DMS53 treated with DMSO at 0.1 percent for 48 hours (cell line): ENCODE measurements at regions not wholly inside any gene's neighbourhood (a gene's known extent, or its start where the extent isn't known, plus 50 kb on each side); places are given as distances from the start of the nearest gene placed in this dataset.
A peak's percentile ranks its signal among the peaks of the same experiment; 100 is the strongest.
"Not testable (repeated sequence)": the region's sequence is repeated elsewhere in the genome, so short reads cannot be mapped to it uniquely, and the experiment has no call there.

Source experiments
- DNase-seq: peaks from one replicate; lab custom pipeline; 2025; ENCODE audit not compliant: unreplicated experiment; lab: John Stamatoyannopoulos, UW

GRCh38 chr10:27390681-27391080 is 113.4 kb upstream of the RAB18 start:
- no peak for DNase-seq

GRCh38 chr10:27388761-27389399 is 115.2 kb upstream of the RAB18 start:
- no peak for DNase-seq

GRCh38 chr10:27383595-27384542 is 120.2 kb upstream of the RAB18 start:
- DNase-seq, result peak; percentile 99

- DNase-seq, result no peak
Measured at GRCh38 chr10:27382176-27382575, 121.9 kb upstream of the RAB18 start.

- no peak for DNase-seq
Measured at GRCh38 chr10:27380929-27381358, 123.2 kb upstream of the RAB18 start.

- not testable (repeated sequence) for DNase-seq
Measured at GRCh38 chr10:27379041-27379440, 125.1 kb upstream of the RAB18 start.

- no peak for DNase-seq
Measured at GRCh38 chr10:27373566-27374160, 130.4 kb upstream of the RAB18 start.

- no peak for DNase-seq
Measured at GRCh38 chr10:27372095-27372494, 131.5 kb upstream of the ACBD5 start.

GRCh38 chr10:27371375-27371774 is 130.8 kb upstream of the ACBD5 start:
- not testable (repeated sequence) for DNase-seq

- DNase-seq, result peak; percentile 60
Measured at GRCh38 chr10:27369880-27370279, 129.3 kb upstream of the ACBD5 start.

- DNase-seq, result no peak
Measured at GRCh38 chr10:27368706-27369105, 128.1 kb upstream of the ACBD5 start.

GRCh38 chr10:27366769-27367168 is 126.2 kb upstream of the ACBD5 start:
- no peak for DNase-seq

GRCh38 chr10:27364028-27364427 is 123.4 kb upstream of the ACBD5 start:
- no peak for DNase-seq

GRCh38 chr10:27360581-27361172 is 120.1 kb upstream of the ACBD5 start:
- DNase-seq, result peak; percentile 64

- peak; percentile 35 for DNase-seq
Measured at GRCh38 chr10:27359792-27360355, 119.3 kb upstream of the ACBD5 start.

- no peak for DNase-seq
Measured at GRCh38 chr10:27356738-27357137, 116.1 kb upstream of the ACBD5 start.

GRCh38 chr10:27355918-27356573 is 115.4 kb upstream of the ACBD5 start:
- DNase-seq, result no peak

GRCh38 chr10:27354643-27355270 is 114.2 kb upstream of the ACBD5 start:
- peak; percentile 50 for DNase-seq

- not testable (repeated sequence) for DNase-seq
Measured at GRCh38 chr10:27354100-27354499, 113.5 kb upstream of the ACBD5 start.

- no peak for DNase-seq
Measured at GRCh38 chr10:27349987-27350386, 109.4 kb upstream of the ACBD5 start.
